GM12891 (cell line): ENCODE measurements at regions not wholly inside any gene's neighbourhood (a gene's known extent, or its start where the extent isn't known, plus 50 kb on each side); places are given as distances from the start of the nearest gene placed in this dataset.

Experiments
- DNase-seq: peaks from one replicate; pipeline ENCODE4 v3.0.0; 2011; ENCODE audit warnings: low spot score; ENCODE audit not compliant: insufficient read length
- FAIRE-seq: peaks from 2 replicates; lab custom pipeline; 2011; peaks lifted over from hg19 to GRCh38; lab: Jason Lieb, UNC
- PAX5 ChIP-seq: IDR thresholded peaks from 2 replicates; pipeline ENCODE4 v1.6.1; 2011; ENCODE audit warnings: low read length, moderate library complexity, mild to moderate bottlenecking; ENCODE audit not compliant: insufficient read depth, severe bottlenecking
- POLR2A ChIP-seq: IDR thresholded peaks from 2 replicates; pipeline ENCODE4 v1.6.1; 2011; ENCODE audit warnings: low read depth, low read length, control low read depth
- POLR2AphosphoS5 ChIP-seq: IDR thresholded peaks from 2 replicates; pipeline ENCODE4 v1.6.1; 2011; ENCODE audit warnings: low read depth, low read length, control low read depth
- POU2F2 ChIP-seq: IDR thresholded peaks from 2 replicates; pipeline ENCODE4 v1.6.1; 2011; ENCODE audit warnings: low read depth, mild to moderate bottlenecking, control low read depth, low read length, moderate library complexity
- SPI1 ChIP-seq: IDR thresholded peaks from 2 replicates; pipeline ENCODE4 v1.6.1; 2011; ENCODE audit warnings: low read depth, low read length, control low read depth
- TAF1 ChIP-seq: IDR thresholded peaks from 2 replicates; pipeline ENCODE4 v1.6.1; 2011; ENCODE audit warnings: low read depth, low read length, control low read depth

DNA sequence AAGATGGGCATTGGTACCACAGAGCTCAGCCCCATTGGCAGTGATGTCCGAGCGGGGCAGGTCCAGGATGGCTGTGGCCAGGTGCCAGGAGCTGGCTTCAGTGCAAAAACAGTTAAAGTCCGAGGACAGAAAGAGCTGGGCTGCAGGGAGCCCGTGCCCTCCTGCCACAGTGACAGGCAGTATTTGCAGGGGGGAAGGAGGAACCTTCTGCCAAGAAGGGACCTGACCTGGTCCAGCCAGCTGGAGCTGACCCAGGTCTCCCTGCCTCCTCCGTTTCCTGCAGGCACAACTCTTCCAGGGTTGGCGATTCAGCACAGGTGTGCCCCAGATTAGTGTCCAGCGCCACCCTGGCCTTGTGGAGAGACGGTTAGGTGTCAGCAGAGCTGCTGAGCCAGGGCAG lies 199.0 kb downstream of the ENGASE start:
- TF ChIP-seq POLR2A: no peak
- TF ChIP-seq POU2F2: no peak
- no peak for TF ChIP-seq TAF1
- TF ChIP-seq POLR2AphosphoS5: no peak
- TF ChIP-seq PAX5: no peak
- no peak for TF ChIP-seq SPI1
- no peak for FAIRE-seq
- no peak for DNase-seq

DNA sequence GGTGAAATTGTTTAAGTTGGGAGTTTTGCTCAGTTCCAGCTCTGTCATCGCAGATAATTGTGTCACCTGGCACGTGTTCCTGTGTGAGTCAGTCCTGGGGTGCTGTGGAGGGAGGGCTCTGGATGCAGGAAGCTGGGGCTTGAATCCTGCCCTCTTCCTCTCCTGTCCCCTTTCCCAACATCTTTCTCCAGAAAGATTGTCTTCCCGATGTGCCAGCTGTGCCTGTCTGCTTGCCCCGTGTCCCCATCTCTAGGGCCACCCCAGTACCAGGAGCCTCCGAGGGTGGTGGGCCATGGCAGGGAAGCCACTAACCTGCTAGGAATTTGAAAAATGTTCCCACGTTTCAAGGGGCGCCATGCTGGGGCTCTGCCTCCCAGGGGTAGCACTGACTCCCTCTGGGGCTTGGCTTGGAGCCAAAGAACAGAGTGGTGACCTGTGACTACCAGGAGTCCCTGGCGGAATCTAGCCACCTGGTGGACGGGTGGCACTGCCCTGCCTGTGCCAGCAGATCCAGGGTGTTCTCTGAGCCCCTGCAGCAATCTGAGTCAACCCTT lies 198.1 kb downstream of the ENGASE start:
- DNase-seq (no peak), FAIRE-seq (no peak)
- TF ChIP-seq POLR2AphosphoS5 (no peak), POLR2A (no peak), POU2F2 (no peak), SPI1 (no peak), TAF1 (no peak), PAX5 (no peak)

DNA sequence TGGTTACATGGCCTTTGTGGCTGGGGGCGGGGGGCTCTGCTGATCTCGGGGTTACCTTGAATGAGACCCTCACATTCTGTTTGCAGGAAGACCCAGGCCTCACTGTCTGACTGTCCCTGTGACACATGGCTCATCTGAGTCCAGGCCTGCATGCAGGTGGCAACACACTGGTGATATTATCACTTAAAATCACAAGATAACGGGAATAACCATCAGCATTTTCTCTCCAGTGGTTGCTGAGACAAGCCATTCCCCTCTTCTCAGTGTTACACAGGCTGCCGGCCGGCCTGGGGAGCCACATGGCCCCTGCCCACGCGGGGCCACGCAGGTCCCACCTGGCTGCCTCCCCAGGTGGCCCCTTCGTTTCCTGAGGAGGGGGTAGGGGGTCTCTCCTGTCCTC lies 197.6 kb downstream of the ENGASE start:
- FAIRE-seq (no peak), DNase-seq (no peak)
- TF ChIP-seq POU2F2 (no peak), POLR2AphosphoS5 (no peak), POLR2A (no peak), PAX5 (no peak)

DNA sequence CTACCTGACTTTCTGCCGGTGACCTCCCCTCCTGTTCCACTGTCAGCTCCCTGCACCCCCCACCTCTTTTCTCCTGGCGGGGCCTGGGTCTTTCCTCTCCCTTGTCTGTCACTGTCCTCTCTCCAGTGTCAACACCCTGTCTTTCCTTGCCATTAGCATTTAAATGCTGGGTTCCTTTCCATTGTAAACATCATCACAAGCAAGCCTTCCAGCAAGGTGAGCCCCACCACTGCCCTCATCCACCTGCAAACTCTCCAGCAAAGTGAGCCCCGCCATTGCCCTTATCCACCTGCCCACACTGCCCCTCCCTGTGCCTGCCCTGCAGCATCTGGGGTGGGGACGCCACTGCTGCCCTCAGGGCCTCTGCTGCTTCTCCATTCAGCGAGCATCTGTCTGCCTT lies 195.0 kb downstream of the ENGASE start:
- FAIRE-seq: no peak
- DNase-seq: no peak
- no peak for TF ChIP-seq POLR2A
- no peak for TF ChIP-seq PAX5
- no peak for TF ChIP-seq POU2F2
- no peak for TF ChIP-seq POLR2AphosphoS5
- TF ChIP-seq TAF1: no peak
- TF ChIP-seq SPI1: no peak

DNA sequence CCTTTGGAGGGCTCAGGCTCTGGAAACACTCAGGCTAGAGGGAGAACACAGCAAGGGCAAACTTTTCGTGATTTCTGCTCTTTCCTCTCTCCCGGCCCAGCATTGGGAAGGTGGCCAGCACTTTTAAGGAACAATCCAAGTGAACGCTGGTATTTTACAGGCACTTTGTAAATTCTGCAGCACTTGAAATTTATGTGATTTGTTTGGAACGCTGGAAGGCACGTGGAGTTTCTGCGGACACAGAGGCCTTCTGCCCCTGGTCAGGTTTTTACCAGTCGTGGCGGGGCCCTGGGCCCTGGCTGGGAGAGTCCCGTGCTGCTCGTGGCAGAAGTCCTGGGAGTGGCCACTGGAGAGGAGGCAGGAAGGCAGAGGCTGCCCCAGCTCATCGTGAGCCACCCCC lies 188.6 kb downstream of the ENGASE start:
- DNase-seq (no peak), FAIRE-seq (no peak)
- TF ChIP-seq PAX5 (no peak), TAF1 (no peak), SPI1 (no peak), POLR2A (no peak), POU2F2 (no peak), POLR2AphosphoS5 (no peak)

DNA sequence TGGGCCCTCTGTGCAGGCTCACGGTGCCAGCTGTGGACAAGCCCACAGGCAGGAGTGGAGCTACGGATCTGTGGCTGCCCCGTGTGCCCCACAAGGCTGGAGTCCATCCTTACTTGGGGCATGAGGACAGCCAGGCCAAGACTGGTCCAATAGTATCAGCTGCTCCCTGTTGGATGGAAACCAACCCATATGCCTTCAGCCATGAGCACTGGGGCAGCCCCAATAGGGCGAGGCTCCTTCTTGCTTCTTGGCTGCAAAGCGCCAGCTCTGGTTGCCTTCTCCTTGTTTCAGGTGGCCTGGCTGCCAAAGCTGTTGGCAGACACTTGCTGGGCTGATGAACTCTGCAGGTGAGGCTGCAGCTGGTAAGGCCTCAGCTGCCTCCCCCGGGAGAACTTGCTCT lies 188.0 kb downstream of the ENGASE start:
- no peak for FAIRE-seq
- no peak for DNase-seq
- TF ChIP-seq PAX5 (no peak), TAF1 (no peak), POU2F2 (no peak), POLR2A (no peak), POLR2AphosphoS5 (no peak), SPI1 (no peak)

DNA sequence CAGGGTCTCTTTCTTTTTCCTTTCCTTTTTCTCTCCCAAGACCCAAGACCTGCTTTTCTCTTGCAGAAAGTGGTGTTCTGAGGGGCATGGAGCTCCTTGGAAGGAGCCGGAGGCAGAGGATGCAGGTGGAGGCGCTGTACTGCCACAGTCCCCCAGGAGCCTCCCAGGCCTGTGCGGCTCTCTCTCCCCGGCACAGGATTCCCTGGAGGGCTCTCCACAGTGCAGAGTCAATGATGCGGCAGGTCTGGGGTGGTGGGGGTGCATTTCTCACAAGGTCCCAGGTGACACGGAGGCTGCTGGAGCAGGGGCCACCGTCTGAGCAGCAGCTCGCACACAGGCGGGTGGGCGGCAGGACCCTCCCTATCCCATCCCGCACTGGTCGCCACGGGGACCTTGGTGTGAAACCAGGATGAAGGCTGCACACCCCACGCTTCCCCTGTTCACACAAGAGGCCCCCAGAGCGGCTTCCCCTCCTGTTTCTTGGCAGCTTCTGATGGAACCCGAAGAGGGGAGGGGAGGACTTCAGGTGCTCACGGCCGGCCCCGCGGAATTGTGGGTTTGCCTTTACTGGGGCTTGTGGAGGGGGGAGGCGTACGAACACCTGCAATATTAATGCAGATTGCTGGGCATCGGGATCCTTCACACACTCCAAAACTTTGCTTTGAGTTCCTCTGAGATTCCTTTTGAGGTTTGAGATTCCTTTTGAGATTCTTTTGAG lies 186.9 kb downstream of the ENGASE start:
- DNase-seq (no peak), FAIRE-seq (no peak)
- TF ChIP-seq POLR2AphosphoS5 (no peak), TAF1 (no peak), POLR2A (no peak), PAX5 (no peak), SPI1 (no peak), POU2F2 (no peak)

DNA sequence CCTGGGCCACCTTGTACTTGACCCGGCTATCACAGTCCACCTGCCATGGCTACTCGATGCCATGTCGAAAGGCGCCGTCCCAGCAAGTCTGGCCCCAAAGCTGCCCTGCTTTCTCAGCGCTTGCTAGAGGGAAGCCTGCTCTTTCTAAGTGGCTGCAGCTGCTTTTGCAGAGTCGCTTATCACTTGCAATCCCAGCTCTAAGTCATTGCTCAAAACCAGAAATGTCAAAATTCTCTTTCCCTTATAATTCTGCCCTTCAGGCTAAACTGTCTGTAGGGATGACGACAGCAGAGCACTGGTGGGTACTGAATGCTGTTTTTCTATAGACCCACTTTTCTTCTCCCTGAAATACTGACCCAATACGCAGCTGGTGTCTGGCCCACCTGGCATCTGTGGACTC lies 184.2 kb downstream of the ENGASE start:
- DNase-seq (no peak), FAIRE-seq (no peak)
- TF ChIP-seq POU2F2 (no peak), POLR2A (no peak), SPI1 (no peak), PAX5 (no peak), TAF1 (no peak), POLR2AphosphoS5 (no peak)

DNA sequence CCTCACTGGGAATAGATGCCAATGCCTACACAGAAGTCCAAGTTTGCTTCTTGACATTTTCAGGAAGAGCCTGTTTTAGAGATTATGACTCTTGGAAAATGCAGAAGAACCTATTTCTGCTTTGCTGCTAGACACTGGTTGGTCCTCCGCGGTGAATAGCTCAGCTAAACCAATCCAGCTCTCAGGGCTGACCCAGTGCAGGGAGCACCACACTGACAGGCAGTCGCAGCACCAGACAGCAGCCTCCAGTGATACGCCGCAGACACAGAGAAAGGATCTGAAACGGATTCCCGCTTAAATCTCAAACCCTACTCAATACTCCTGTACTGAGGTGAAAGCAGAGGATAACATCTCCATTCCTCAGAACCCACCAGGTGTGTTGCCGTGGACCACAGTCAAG lies 183.4 kb downstream of the ENGASE start:
- no peak for FAIRE-seq
- no peak for DNase-seq
- TF ChIP-seq POU2F2 (no peak), POLR2A (no peak), POLR2AphosphoS5 (no peak), PAX5 (no peak), TAF1 (no peak), SPI1 (no peak)

DNA sequence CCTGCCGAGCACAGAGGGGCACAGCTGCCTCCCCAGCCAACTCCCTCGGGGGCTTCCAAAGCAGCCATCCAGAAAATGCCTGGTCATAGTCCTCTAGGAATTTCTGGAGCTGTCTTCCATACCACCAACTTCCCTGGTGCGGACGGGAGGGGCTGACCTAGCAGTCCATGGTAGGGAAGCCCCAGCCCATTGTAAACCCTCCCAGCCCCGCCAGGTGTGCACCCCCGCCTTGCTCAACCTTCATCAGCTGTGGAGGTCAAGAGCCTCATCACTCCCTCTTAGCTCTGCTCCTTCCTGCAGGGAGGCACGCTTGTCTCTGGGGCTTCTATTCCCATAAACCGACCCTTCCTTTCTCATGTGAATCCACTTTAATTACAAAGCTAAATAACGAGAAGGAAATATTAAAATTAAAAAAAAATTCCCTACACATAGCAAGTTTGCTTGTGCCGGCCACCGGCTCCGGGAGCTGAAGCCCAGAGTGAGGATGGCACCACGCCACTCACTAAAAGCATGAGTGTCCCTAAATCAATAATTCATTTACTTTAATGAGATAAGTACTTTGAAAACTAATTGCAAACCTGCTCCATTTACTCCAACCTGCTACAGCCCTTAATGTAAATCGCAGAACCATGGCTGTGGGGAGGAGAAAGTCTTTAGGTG lies 181.4 kb downstream of the ENGASE start:
- no peak for DNase-seq

More for the DNA sequence above, 181.4 kb downstream of the ENGASE start:
- TF ChIP-seq POLR2AphosphoS5 (no peak), PAX5 (no peak), TAF1 (no peak), POU2F2 (no peak), SPI1 (no peak), POLR2A (no peak)
- no peak for FAIRE-seq
